ENCODE measurements at regions not wholly inside any gene's neighbourhood (a gene's known extent, or its start where the extent isn't known, plus 50 kb on each side); places are given as distances from the start of the nearest gene placed in this dataset.

DNA sequence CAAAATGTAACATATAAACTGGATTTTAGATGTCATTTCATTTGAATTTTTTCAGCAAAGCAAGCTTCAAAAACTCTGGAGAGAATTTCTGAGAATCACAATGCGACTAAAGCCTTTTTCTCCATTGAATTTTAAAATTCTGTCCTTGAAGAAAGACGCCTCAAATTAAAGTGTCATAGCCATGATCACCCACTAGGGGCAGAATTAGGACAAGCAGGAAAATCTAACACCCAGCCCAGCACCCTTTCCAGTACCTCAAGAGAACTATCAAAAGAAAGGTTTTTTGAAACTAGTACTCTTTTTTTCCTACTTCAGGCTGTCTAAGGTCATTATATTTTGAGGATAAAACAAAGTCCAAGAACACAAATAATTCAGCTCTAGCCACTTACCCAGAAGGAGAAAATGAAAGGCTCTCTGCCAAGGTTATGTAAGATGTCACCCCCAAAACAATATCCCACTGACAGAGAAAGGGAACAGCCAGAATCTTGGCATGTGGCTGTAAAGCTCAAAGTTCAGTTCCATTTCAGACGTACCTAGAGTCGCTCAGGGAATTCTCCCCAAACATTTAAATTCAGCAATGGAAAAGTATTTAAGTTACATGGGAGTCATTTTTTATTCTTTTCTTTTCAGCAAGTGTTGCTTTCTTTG lies 299.4 kb downstream of the SNX13 start:
- TF ChIP-seq EZH2phosphoT487 (IDR thresholded peaks at IDR 0.05; ENCODE audit: borderline replicate concordance, low read depth, low read length) (no peak), CTCF (conservative IDR thresholded peaks at IDR 0.05; ENCODE audit: low read length) (peak; percentile 85)
- Histone ChIP-seq H3K27ac (ENCODE audit: low read depth, low read length, poor library complexity, severe bottlenecking) (no peak overlapping the region), H3K4me3 (ENCODE audit: low read depth, low read length, poor library complexity, severe bottlenecking) (no peak overlapping the region), H3K4me2 (ENCODE audit: low read length) (no peak overlapping the region), H3K9me3 (ENCODE audit: low read length) (no peaks in the 10 kb centered on the region), H3K4me1 (ENCODE audit: insufficient read depth, low read length, poor library complexity, severe bottlenecking) (no peaks in the 10 kb centered on the region), H4K20me1 (ENCODE audit: insufficient read depth, low read length) (no peaks in the 10 kb centered on the region), H3K79me2 (ENCODE audit: insufficient read depth, low read depth, low read length) (no peaks in the 10 kb centered on the region), H3K9me2 (ENCODE audit: insufficient read depth, low read length) (no peaks in the 10 kb centered on the region), H3K36me3 (ENCODE audit: insufficient read depth, low read length) (no peaks in the 10 kb centered on the region), H2AFZ (ENCODE audit: low read length) (no peak overlapping the region)
- CTCF ChIA-PET (ENCODE audit: unreplicated experiment), result no interaction called here
- POLR2A ChIA-PET, result no interaction called here
- DNase-seq (ENCODE audit: low spot score), result peak; percentile 35
- BruUV-seq (replicated peaks), result no TSS peak
- intact Hi-C loops (cut with micrococcal nuclease; ENCODE audit: unreplicated experiment), result no loop called here

GRCh38 chr7:17645500-17645899 lies 294.8 kb downstream of the SNX13 start:
- ChIA-PET CTCF (ENCODE audit: unreplicated experiment) (no interaction called here), POLR2A (no interaction called here)
- Histone ChIP-seq H3K4me2 (ENCODE audit: low read length) (no peak overlapping the region), H3K4me1 (ENCODE audit: insufficient read depth, low read length, poor library complexity, severe bottlenecking) (no peaks in the 10 kb centered on the region), H3K79me2 (ENCODE audit: insufficient read depth, low read depth, low read length) (no peaks in the 10 kb centered on the region), H3K4me3 (ENCODE audit: low read depth, low read length, poor library complexity, severe bottlenecking) (no peak overlapping the region), H3K9me3 (ENCODE audit: low read length) (no peaks in the 10 kb centered on the region), H3K27ac (ENCODE audit: low read depth, low read length, poor library complexity, severe bottlenecking) (no peak overlapping the region), H2AFZ (ENCODE audit: low read length) (no peak overlapping the region), H3K9me2 (ENCODE audit: insufficient read depth, low read length) (no peaks in the 10 kb centered on the region), H4K20me1 (ENCODE audit: insufficient read depth, low read length) (no peaks in the 10 kb centered on the region), H3K36me3 (ENCODE audit: insufficient read depth, low read length) (no peaks in the 10 kb centered on the region)
- DNase-seq (ENCODE audit: low spot score), result no peak
- no peak for TF ChIP-seq CTCF (conservative IDR thresholded peaks at IDR 0.05; ENCODE audit: low read length)
- intact Hi-C loops (cut with micrococcal nuclease; ENCODE audit: unreplicated experiment), result no loop called here
- no TSS peak for BruUV-seq (replicated peaks)

GRCh38 chr7:17646253-17646956 lies 293.9 kb downstream of the SNX13 start:
- no peak overlapping the region for H3K4me2 ChIP-seq (ENCODE audit: low read length)
- no peak overlapping the region for H2AFZ ChIP-seq (ENCODE audit: low read length)
- H3K27ac ChIP-seq (ENCODE audit: low read depth, low read length, poor library complexity, severe bottlenecking), result no peak overlapping the region
- H3K79me2 ChIP-seq (ENCODE audit: insufficient read depth, low read depth, low read length), result no peaks in the 10 kb centered on the region
- H3K9me3 ChIP-seq (ENCODE audit: low read length), result no peaks in the 10 kb centered on the region
- TF ChIP-seq CTCF (conservative IDR thresholded peaks at IDR 0.05; ENCODE audit: low read length) (no peak), EZH2phosphoT487 (IDR thresholded peaks at IDR 0.05; ENCODE audit: borderline replicate concordance, low read depth, low read length) (no peak)
- no peak for DNase-seq (ENCODE audit: low spot score)
- ChIA-PET POLR2A (interaction anchor here (0.7 to 1.2 kb wide), 2 partner anchors 13 to 16 kb away, joined by 3 read pairs; no protein-coding TSS in a partner anchor), CTCF (ENCODE audit: unreplicated experiment) (no interaction called here)
- no peaks in the 10 kb centered on the region for H3K4me1 ChIP-seq (ENCODE audit: insufficient read depth, low read length, poor library complexity, severe bottlenecking)
- no peaks in the 10 kb centered on the region for H3K36me3 ChIP-seq (ENCODE audit: insufficient read depth, low read length)
- BruUV-seq (replicated peaks), result no TSS peak
- H3K4me3 ChIP-seq (ENCODE audit: low read depth, low read length, poor library complexity, severe bottlenecking), result no peak overlapping the region
- no peaks in the 10 kb centered on the region for H3K9me2 ChIP-seq (ENCODE audit: insufficient read depth, low read length)
- intact Hi-C loops (cut with micrococcal nuclease; ENCODE audit: unreplicated experiment), result no loop called here
- H4K20me1 ChIP-seq (ENCODE audit: insufficient read depth, low read length), result no peaks in the 10 kb centered on the region

Data from OCI-LY7 (cell line).